SK-N-SH (cell line): ENCODE measurements at regions not wholly inside any gene's neighbourhood (a gene's known extent, or its start where the extent isn't known, plus 50 kb on each side); places are given as distances from the start of the nearest gene placed in this dataset.

Experiments used
- CTCF ChIA-PET: fragments of 300-600, 350-600 bp; formaldehyde crosslinking; extraction: SDS; loops from one replicate; lab custom pipeline; 2021; lab: Yijun Ruan, JAX
- POLR2A ChIA-PET: fragments of 350-600 bp; sonication (Branson Sonifier 250); formaldehyde crosslinking; extraction: SDS; loops from one replicate; lab custom pipeline; 2020; ENCODE audit warnings: antibody characterized with exemption, inconsistent platforms; lab: Yijun Ruan, JAX
- DNase-seq: peaks from one replicate; pipeline ENCODE4 v3.0.0; 2012
- H2AFZ ChIP-seq: fragments of 200-600 bp; sonication (generic); 2 replicates; pipeline ENCODE4 v1.8.1; 2016; ENCODE audit warnings: antibody characterized with exemption, mild to moderate bottlenecking, low read depth
- H3F3A ChIP-seq: fragments of 200-600 bp; sonication (generic); replicated peaks from 2 replicates; pipeline ENCODE3; 2016; ENCODE audit warnings: antibody characterized with exemption, mild to moderate bottlenecking; ENCODE audit not compliant: insufficient read depth
- H3K27ac ChIP-seq, 2 experiments: fragments of 200-500 bp in 1 of 2; fragments of 200-600 bp in 1 of 2; sonication (Bioruptor generic) in 1 of 2; sonication (generic), shearing (Covaris generic) in 1 of 2; 2 replicates each; pipeline versions ENCODE4 v1.5.1 to v1.6.1; 2014 to 2016; ENCODE audit warnings: low read depth in 2 of 2, inconsistent platforms in 1 of 2, low read length in 1 of 2, mild to moderate bottlenecking in 1 of 2, mixed read lengths in 1 of 2
- H3K27me3 ChIP-seq: fragments of 200-600 bp; sonication (generic), shearing (Covaris generic); 2 replicates; pipeline ENCODE4 v1.6.1; 2016; ENCODE audit warnings: mixed run types; ENCODE audit not compliant: insufficient read depth
- H3K36me3 ChIP-seq, 2 experiments: fragments of 200-500 bp in 1 of 2; fragments of 200-600 bp in 1 of 2; sonication (Bioruptor generic) in 1 of 2; sonication (generic) in 1 of 2; replicated peaks in 1 of 2; 2 replicates each; pipeline versions ENCODE3 to v1.5.1; 2014 to 2016; ENCODE audit warnings: low read length in 1 of 2, mild to moderate bottlenecking in 1 of 2; ENCODE audit not compliant: insufficient read depth in 2 of 2, control insufficient read depth in 1 of 2
- H3K4me1 ChIP-seq, 2 experiments: fragments of 200-500 bp in 1 of 2; fragments of 200-600 bp in 1 of 2; sonication (Bioruptor generic) in 1 of 2; sonication (generic), shearing (Covaris generic) in 1 of 2; 2 replicates each; pipeline versions ENCODE4 v1.5.1 to v1.6.1; 2014 to 2016; ENCODE audit warnings: low read depth in 1 of 2, low read length in 1 of 2, mixed run types in 1 of 2; ENCODE audit not compliant: insufficient read depth in 2 of 2, control insufficient read depth in 1 of 2
- H3K4me2 ChIP-seq: fragments of 200-600 bp; sonication (generic), shearing (Covaris generic); 2 replicates; pipeline ENCODE4 v1.6.1; 2017; ENCODE audit warnings: mixed run types
- H3K4me3 ChIP-seq, 2 experiments: fragments of 200-500 bp in 1 of 2; fragments of 200-600 bp in 1 of 2; sonication (Bioruptor generic) in 1 of 2; sonication (generic), shearing (Covaris generic) in 1 of 2; 2 replicates each; pipeline versions ENCODE4 v1.5.1 to v1.8.1; 2014 to 2016; ENCODE audit warnings: low read depth in 2 of 2, inconsistent platforms in 1 of 2, low read length in 1 of 2, mild to moderate bottlenecking in 1 of 2, mixed read lengths in 1 of 2, moderate library complexity in 1 of 2
- H3K79me2 ChIP-seq: fragments of 200-600 bp; sonication (generic); 2 replicates; pipeline ENCODE4 v1.8.1; 2017; ENCODE audit warnings: mild to moderate bottlenecking; ENCODE audit not compliant: insufficient read depth
- H3K9ac ChIP-seq: fragments of 200-600 bp; sonication (generic); 2 replicates; pipeline ENCODE4 v1.6.1; 2017; ENCODE audit warnings: mixed run types
- H3K9me2 ChIP-seq: fragments of 200-600 bp; sonication (generic); 2 replicates; pipeline ENCODE4 v1.6.1; 2017; ENCODE audit warnings: mixed run types
- H3K9me3 ChIP-seq: fragments of 200-600 bp; sonication (generic); 2 replicates; pipeline ENCODE4 v1.6.1; 2017; ENCODE audit warnings: mixed run types, mild to moderate bottlenecking, moderate library complexity
- H4K20me1 ChIP-seq: fragments of 200-600 bp; sonication (generic); 2 replicates; pipeline ENCODE4 v1.6.1; 2017; ENCODE audit warnings: mild to moderate bottlenecking, mixed run types; ENCODE audit not compliant: insufficient read depth
- CTCF ChIP-seq: fragments of 200-600 bp; sonication (generic); IDR thresholded peaks from 2 replicates; pipeline ENCODE4 v1.6.1; 2017; ENCODE audit warnings: antibody characterized with exemption, mild to moderate bottlenecking, moderate library complexity
- ELF1 ChIP-seq: IDR thresholded peaks from 2 replicates; pipeline ENCODE4 v1.4.0; 2012
- EP300 ChIP-seq, 2 experiments: IDR thresholded peaks; 2 replicates each; pipeline versions ENCODE4 v1.4.0 to v1.6.1; 2012; ENCODE audit warnings: borderline replicate concordance in 1 of 2, low read depth in 1 of 2, low read length in 1 of 2
- EZH2phosphoT487 ChIP-seq: fragments of 200-600 bp; sonication (generic); IDR thresholded peaks from 2 replicates; pipeline ENCODE4 v1.6.1; 2017; ENCODE audit warnings: low read depth, mixed run types, mild to moderate bottlenecking, antibody characterized with exemption, moderate library complexity, borderline replicate concordance
- FOSL2 ChIP-seq: IDR thresholded peaks from 2 replicates; pipeline ENCODE4 v1.4.0; 2012; ENCODE audit warnings: low read depth, mild to moderate bottlenecking, moderate library complexity, borderline replicate concordance
- GATA2 ChIP-seq: sonication (generic); formaldehyde crosslinking; IDR thresholded peaks from 2 replicates; pipeline ENCODE4 v1.5.0; 2020; ENCODE audit warnings: mild to moderate bottlenecking, missing genetic modification reagents
- JUND ChIP-seq: IDR thresholded peaks from 2 replicates; pipeline ENCODE4 v1.4.0; 2012
- MEF2A ChIP-seq: IDR thresholded peaks from 2 replicates; pipeline ENCODE4 v1.4.0; 2012; ENCODE audit warnings: low read depth, borderline replicate concordance
- MXI1 ChIP-seq: IDR thresholded peaks from 2 replicates; pipeline ENCODE4 v1.6.1; 2012; ENCODE audit warnings: mild to moderate bottlenecking, low read depth, low read length, improper control_type of control experiment
- POLR2AphosphoS5 ChIP-seq: IDR thresholded peaks from 2 replicates; pipeline ENCODE4 v1.6.1; 2012; ENCODE audit warnings: low read depth, low read length
- RAD21 ChIP-seq: IDR thresholded peaks from 2 replicates; pipeline ENCODE4 v1.6.1; 2012; ENCODE audit warnings: mild to moderate bottlenecking, low read length
- REST ChIP-seq: IDR thresholded peaks from 2 replicates; pipeline ENCODE4 v1.6.1; 2012; ENCODE audit warnings: mild to moderate bottlenecking, low read depth, low read length, moderate library complexity
- RXRA ChIP-seq: IDR thresholded peaks from 2 replicates; pipeline ENCODE4 v1.4.0; 2012; ENCODE audit warnings: low read depth, mild to moderate bottlenecking, borderline replicate concordance
- SIN3A ChIP-seq: IDR thresholded peaks from 2 replicates; pipeline ENCODE4 v1.6.1; 2012; ENCODE audit warnings: low read depth, mild to moderate bottlenecking, low read length, moderate library complexity, borderline replicate concordance
- TCF12 ChIP-seq: IDR thresholded peaks from 2 replicates; pipeline ENCODE4 v1.4.0; 2012
- USF1 ChIP-seq: IDR thresholded peaks from 2 replicates; pipeline ENCODE4 v1.4.0; 2012; ENCODE audit warnings: low read depth, borderline replicate concordance
- YY1 ChIP-seq: IDR thresholded peaks from 2 replicates; pipeline ENCODE4 v1.4.0; 2012; ENCODE audit warnings: low read depth, mild to moderate bottlenecking
- ZBTB33 ChIP-seq: IDR thresholded peaks from 2 replicates; pipeline ENCODE4 v1.4.0; 2012; ENCODE audit warnings: low read depth, borderline replicate concordance
- WGBS: methylation state at CpG from one replicate; pipeline ENCODE4 v1.1.6; 2017; ENCODE audit warnings: low lambda C conversion rate; 5-methylcytosine and 5-hydroxymethylcytosine counted together

GRCh38 chr12:62003226-62003625 is 257.0 kb upstream of the USP15 start:
- no peaks in the 10 kb centered on the region for H3K4me1 ChIP-seq
- no peaks in the 10 kb centered on the region for H3K9me2 ChIP-seq
- H3K9ac ChIP-seq: no peak overlapping the region
- POLR2A ChIA-PET: no interaction called here
- H3K79me2 ChIP-seq: no peaks in the 10 kb centered on the region
- no peaks in the 10 kb centered on the region for H3K27me3 ChIP-seq
- no peak overlapping the region for H2AFZ ChIP-seq
- WGBS: 26% methylated on average over 1 of the region's 1 CpG
- TF ChIP-seq EZH2phosphoT487 (no peak), POLR2AphosphoS5 (no peak), MXI1 (no peak), SIN3A (no peak)
- H3K36me3 ChIP-seq: no peaks in the 10 kb centered on the region
- CTCF ChIA-PET: interaction anchor here (0.7 kb wide), 1 partner anchor 12 kb away, joined by 3 read pairs; no protein-coding TSS in a partner anchor
- no peak for DNase-seq
- no peak overlapping the region for H3K4me3 ChIP-seq
- H3F3A ChIP-seq: no peaks in the 10 kb centered on the region
- no peak overlapping the region for H3K4me2 ChIP-seq
- H4K20me1 ChIP-seq: no peaks in the 10 kb centered on the region
- H3K27ac ChIP-seq: no peak overlapping the region
- H3K9me3 ChIP-seq: no peaks in the 10 kb centered on the region

- H3K36me3 ChIP-seq: no peaks in the 10 kb centered on the region
- no peak overlapping the region for H3K4me3 ChIP-seq
- ChIA-PET POLR2A (no interaction called here), CTCF (no interaction called here)
- no peak overlapping the region for H3K9ac ChIP-seq
- no peaks in the 10 kb centered on the region for H3K4me1 ChIP-seq
- H3K9me3 ChIP-seq: no peaks in the 10 kb centered on the region
- 40% methylated on average over 2 of the region's 2 CpGs for WGBS
- H3K27ac ChIP-seq: no peak overlapping the region
- no peak for TF ChIP-seq FOSL2
- TF ChIP-seq MEF2A: no peak
- no peak for TF ChIP-seq GATA2
- TF ChIP-seq TCF12: no peak
- no peak for TF ChIP-seq MXI1
- no peak for TF ChIP-seq CTCF
- TF ChIP-seq REST: no peak
- no peak for TF ChIP-seq EZH2phosphoT487
- TF ChIP-seq YY1: no peak
- TF ChIP-seq SIN3A: no peak
- TF ChIP-seq EP300 (IDR thresholded peaks at IDR 0.05; ENCODE audit: borderline replicate concordance in 1 of 2, low read depth in 1 of 2, low read length in 1 of 2): no peak
- no peak for TF ChIP-seq JUND
- TF ChIP-seq RXRA: no peak
- no peak for TF ChIP-seq USF1
- no peak for TF ChIP-seq RAD21
- TF ChIP-seq ELF1: no peak
- TF ChIP-seq ZBTB33: no peak
- H2AFZ ChIP-seq: no peak overlapping the region
- no peak for DNase-seq
- H4K20me1 ChIP-seq: no peaks in the 10 kb centered on the region
- H3K27me3 ChIP-seq: no peaks in the 10 kb centered on the region
- H3K4me2 ChIP-seq: no peak overlapping the region
- no peaks in the 10 kb centered on the region for H3K9me2 ChIP-seq
- no peaks in the 10 kb centered on the region for H3K79me2 ChIP-seq
- no peaks in the 10 kb centered on the region for H3F3A ChIP-seq
Measured at GRCh38 chr12:62003701-62004100, 256.5 kb upstream of the USP15 start.
